ENCODE measurements at regions not wholly inside any gene's neighbourhood (a gene's known extent, or its start where the extent isn't known, plus 50 kb on each side); places are given as distances from the start of the nearest gene placed in this dataset.
"Not testable (repeated sequence)": the region's sequence is repeated elsewhere in the genome, so short reads cannot be mapped to it uniquely, and the experiment has no call there.

DNA sequence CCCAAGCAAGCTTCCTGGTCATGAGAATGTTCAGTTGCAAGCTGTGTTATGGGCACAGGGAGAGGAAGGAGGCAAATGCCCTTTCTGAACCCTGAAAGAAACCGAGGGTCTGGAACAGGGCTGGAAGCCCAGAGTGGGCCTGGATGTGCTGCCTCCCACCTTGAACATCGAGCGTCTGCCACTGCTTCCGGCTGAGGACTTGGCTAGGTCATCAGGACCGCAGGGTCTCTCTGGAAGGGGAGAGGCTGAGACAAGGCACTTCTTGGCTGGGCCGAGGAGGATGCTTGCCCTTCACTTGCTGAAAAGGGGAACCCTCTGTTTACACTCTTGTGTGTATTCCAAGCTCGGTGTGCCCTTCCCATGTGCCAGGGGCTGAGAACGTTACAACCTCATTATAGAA lies 168.0 kb upstream of the C1orf174 start:
- no peak for DNase-seq

DNA sequence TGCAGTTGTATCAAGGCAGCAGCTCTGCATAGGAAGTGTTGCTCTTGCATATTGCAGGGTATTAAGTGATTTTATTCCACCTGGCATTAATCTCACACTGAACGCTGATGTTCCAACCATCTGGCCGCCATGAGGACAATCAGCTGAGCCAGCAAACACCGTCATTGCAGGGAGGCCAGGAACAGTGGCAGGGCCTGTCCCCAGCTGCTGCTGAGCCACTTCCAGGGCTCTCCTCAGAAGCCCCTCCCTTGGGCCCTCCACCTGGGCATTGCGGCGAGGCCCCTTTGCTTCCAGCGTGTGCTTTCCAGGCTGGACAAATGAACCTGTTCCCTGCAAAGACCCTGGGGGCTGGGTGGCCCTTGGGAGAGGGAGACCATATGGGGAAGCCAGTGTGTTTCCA lies 171.6 kb upstream of the C1orf174 start:
- no peak for DNase-seq

DNA sequence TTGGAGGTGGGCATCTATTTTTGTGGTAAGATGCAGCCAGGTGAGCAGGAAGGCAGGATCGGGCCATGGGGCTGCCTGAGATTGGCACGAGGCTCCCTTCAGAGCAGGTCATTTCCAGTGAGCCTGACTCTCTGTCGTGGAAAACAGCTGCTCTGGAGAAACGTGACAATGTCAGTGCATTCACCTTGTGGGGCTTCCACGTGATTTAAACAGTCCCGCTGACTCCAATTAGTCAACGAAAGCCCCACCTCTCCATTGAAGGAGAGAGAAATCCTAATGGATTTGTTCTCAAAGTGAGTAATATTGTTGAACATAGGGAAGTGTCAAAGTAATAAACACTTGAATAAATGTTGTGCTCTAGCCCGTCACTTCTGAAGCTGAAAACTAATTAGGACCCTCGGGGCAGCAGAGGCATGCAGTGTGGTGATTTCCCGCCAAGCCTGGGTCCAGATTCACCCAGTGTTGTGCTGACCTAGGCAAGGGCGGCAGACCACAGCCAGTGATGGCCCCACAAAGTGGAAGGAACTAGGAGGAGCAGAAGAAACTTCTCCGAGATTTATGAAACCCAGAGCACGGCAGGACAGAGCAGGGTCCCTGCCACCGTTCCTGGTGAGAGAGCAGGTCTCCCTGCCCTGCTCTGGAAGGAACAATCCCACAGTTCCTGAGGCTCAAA lies 172.5 kb upstream of the C1orf174 start:
- no peak for DNase-seq

DNA sequence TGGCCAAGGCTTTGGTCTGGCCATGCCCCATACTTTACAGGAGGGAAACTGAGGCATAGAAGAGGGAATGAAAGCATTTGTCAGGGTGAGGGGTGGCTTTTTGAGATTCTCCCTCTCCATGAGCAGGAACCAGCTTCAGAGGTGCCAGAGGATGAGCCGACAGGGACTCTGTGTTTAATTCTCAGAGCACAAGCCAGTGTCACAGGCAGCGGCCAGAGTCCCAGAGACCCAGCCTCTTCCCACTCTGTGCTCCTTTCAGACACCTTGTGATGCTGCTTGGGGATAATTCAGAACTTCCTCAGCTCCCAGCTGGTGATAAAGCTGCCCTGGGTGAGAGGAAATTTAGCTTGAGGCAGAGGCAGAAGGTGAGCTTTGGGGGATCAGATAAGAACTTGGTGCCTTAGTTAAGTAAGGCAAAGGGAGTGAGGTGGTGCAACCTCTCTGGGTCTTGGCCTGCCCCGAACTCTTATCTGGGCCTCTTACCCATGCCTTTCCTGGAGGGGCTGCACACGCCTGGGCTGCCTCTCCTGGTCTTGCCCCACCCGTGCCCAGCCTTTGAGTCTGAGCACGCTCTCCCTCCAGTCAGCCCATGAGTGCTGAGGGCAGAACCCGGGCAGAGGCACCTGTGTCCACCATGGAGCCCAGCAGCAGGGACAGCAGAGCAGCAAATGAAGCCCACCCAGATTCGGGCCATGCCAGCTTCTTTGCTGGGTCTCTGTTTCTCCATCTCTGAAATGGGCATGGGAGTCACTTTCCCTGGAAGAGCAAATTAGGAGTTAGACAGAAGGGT lies 175.6 kb upstream of the C1orf174 start:
- no peak for DNase-seq

DNA sequence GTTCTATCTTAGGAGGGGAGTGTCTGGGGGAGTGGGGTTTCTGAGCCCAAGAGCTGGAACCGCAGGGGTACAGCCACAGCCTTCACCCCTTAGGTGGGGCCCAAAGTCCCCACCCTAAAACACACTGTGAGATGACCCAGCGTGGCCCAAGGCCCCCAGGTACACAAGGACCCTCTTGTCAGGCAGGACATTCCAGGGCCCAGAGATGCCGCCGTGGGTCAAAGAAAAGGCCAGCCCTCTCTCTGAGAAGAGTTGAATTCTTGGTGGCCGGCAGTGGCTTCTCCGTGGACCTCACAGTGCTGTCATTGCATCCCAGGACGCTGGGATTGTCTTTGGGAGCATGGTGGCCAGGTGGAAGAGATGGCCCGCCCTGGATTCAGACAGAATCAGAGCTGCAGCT lies 176.3 kb upstream of the C1orf174 start:
- DNase-seq, result no peak

GRCh38 chr1:4078091-4078962 lies 178.3 kb upstream of the C1orf174 start:
- DNase-seq, result not testable (repeated sequence)

DNA sequence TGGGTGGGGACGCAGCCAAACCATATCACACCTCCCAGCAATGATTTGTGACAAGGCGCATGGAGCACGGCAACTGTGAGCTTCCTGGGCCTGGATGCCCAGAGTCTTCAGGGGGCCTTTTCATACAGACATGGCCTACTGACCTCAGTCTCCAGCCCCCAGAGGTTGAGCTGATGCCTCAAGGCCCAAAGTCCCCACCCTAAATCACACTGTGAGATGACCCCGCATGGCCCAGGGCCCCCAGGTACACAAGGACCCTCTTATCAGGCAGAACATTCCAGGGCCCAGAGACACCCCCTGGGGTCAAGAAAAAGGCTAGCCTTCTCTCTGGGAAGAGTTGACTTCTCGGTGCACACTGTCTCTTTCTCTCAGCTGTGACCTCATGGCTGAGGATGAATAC lies 179.7 kb upstream of the C1orf174 start:
- DNase-seq, result no peak

DNA sequence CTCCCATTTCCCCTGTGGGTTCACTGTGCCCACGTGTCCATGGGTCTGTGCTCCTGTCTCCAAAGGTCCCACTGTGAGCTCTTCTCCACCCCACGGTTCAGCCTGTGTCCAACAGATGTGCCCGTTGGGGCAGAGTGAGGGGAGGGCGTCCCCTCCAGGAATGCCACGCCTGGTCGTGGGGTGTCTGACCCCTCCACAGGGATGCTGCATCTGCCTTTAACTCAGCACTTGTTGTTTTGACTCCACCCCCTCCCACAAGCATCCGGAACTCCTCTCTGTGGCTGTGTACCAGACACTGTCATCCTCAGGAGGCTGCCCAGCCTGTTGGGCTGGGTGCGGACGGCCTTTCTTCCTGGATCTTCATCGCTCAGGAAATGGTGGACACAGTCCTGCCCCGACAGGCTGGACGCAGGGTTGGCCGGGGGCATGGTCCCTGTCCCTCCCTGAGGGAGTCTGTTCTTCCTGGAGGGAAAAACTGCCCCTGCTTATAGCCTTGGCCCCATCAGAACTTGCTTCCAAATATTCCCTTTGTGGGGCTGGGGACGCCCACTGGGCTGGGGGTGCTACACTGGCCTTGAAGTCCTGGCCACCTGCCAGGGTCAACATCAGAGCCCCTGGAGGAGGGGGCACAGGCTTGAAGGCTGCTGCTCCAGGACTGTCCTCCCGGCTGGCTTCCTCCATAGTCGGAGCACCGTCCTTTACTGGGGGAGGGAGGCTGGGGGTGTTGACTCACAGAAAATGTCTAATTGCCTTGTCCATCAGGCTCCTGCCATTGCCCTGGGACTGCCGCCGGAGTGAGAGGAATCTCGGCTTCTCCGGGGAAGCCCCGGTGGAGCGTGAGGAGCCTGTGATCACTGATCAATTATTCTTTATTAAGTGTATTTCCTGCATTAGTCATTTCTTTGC lies 182.0 kb upstream of the C1orf174 start:
- no peak for DNase-seq

- no peak for DNase-seq
Observed at GRCh38 chr1:4083231-4084047, 183.4 kb upstream of the C1orf174 start.

DNA sequence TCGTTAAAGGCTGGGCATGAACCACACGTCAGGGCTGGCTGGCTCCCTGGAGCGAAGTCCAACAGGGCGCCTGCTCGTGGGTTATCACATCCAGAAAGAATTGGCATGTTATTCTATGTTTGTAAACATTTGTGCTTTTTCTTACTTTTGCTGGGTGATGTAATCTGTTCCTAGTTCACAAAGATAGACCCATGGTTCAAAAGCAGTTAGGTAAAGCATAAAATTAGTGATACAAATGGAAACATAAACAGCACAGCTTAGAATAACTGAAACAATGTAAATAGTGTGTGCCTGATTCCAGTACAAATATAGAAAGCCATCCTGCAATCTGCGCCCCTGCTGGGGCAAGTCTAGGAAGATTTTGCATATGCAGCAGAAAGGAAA lies 184.0 kb upstream of the C1orf174 start:
- DNase-seq, result no peak

DNA sequence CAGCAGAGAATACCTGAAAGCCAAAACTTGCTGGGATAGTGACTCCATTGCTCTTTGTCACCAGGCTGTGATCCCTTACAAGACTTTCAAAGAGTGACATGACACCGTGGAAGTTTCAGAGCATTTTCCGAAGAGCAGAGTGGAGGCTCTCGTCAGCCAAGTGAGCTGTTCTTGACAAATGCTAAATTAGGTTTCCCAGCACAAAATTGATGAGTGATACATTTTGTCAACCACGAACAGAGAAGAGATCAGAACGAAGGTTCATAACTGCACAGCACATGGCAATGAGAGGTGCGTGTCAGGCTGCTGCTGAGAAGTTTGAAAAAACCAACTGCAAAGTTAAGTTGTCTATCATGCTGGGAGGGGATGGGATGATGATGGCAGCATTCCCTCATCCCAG lies 184.4 kb upstream of the C1orf174 start:
- no peak for DNase-seq

DNA sequence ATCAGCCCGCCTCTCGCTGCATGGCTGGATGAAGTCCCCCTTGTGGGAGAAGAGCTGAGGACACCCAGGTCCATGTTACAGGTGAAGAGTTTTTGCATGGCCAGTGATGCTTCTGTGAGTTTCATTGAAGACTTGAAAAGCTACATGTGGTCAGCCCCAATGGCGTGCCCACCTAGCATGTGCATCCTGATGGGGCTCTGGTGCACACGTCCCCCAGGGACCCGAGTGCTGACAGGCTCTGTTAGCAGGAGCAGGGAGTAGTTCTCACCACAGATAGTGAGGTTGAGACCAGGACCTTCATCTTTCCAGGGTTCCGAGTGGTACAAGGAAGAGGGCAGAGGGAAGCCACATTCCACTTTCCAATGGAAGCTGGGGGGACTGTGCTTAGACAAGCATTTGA lies 184.8 kb upstream of the C1orf174 start:
- DNase-seq, result no peak

- DNase-seq, result no peak
Observed at GRCh38 chr1:4085546-4085945, 185.5 kb upstream of the C1orf174 start.

- no peak for DNase-seq
Observed at GRCh38 chr1:4086085-4086850, 186.2 kb upstream of the C1orf174 start.

- DNase-seq, result no peak
Observed at GRCh38 chr1:4086921-4087320, 186.8 kb upstream of the C1orf174 start.

DNA sequence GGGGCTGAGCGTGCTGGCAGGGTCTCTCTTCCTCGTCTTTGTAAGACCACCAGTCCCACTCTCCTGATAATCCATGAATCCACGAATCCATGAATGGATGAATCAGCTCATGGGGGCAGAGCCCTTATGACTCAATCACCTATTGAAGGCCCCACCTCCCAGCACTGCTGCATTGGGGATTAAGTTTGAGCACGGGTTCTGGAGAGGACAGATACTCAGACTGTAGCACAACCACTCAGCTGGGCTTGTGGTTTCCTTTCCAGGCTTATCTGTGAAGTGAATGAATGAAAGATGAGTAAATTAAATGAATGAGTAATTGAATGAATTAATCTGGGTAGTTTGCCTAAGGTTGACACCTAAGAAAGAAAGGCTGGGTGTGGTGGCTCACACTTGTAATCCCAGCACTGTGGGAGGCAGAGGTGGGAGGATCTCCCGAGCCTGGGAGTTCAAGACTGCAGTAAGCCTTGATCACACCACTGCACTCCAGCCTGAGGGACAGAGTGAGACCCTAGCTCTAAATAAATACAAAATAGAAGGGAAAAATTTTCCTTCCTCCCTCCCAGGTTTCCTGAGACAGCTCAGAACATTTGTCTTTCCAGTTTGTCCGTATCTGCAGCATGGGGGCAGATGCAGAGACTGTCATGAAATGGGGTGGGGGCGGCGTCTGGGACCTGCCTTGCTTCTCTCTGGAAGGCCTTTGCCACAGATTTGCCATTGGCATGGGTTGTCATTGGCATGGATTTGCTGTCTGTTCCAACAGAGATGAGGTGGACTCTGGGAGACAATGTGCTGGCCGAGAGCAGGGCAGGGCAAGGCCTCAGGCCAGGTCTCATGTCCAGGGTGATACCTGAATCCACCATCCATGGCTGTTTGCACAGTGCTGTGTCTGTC lies 187.7 kb upstream of the C1orf174 start:
- no peak for DNase-seq

DNA sequence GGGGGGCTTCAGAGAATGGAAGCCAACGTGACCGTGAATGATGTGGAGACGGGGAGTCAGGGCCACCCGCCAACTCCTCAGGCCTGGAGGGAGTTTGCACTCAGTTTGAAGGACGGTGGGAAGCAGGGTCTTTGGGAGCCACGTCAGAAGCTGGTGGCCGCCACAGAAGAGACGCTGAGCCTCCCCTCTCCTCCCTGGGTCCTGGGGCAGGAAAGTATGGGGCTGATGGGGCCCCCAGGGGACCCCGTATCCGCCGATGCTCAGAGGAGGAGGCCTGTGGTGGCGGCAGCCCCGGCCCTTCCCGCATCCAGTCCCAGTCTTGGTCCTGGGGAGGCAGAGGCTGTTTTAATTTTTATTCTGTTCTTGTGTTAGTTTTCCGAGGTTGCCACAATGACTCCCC lies 188.6 kb upstream of the C1orf174 start:
- DNase-seq, result no peak

- DNase-seq, result no peak
Observed at GRCh38 chr1:4089421-4090175, 189.5 kb upstream of the C1orf174 start.

- no peak for DNase-seq
Observed at GRCh38 chr1:4090556-4090955, 190.5 kb upstream of the C1orf174 start.

Data from NCI-H187 treated with DMSO at 0.1 percent for 48 hours (cell line).